H1 (cell line): ENCODE measurements at regions not wholly inside any gene's neighbourhood (a gene's known extent, or its start where the extent isn't known, plus 50 kb on each side); places are given as distances from the start of the nearest gene placed in this dataset.

Source experiments
- CHD2 ChIP-seq: IDR thresholded peaks from 2 replicates; pipeline ENCODE4 v1.6.1; 2012; ENCODE audit warnings: low read length, improper control_type of control experiment
- E2F6 ChIP-seq: IDR thresholded peaks from 2 replicates; pipeline ENCODE4 v1.6.1; 2012; ENCODE audit warnings: inconsistent platforms
- EP300 ChIP-seq, 2 experiments: IDR thresholded peaks; 1 replicate in 1 of 2; 2 replicates in 1 of 2; pipeline ENCODE4 v1.6.1; 2011 to 2012; ENCODE audit warnings: low read depth in 2 of 2, low read length in 2 of 2, mild to moderate bottlenecking in 2 of 2, borderline replicate concordance in 1 of 2, inconsistent platforms in 1 of 2, moderate library complexity in 1 of 2
- HDAC2 ChIP-seq, 2 experiments: fragments of 300-600 bp in 1 of 2; sonication (generic) in 1 of 2; IDR thresholded peaks; 2 replicates each; pipeline ENCODE4 v1.6.1; 2011 to 2012; ENCODE audit warnings: low read depth in 2 of 2, low read length in 2 of 2, mild to moderate bottlenecking in 2 of 2, moderate library complexity in 2 of 2, borderline replicate concordance in 1 of 2, inconsistent platforms in 1 of 2
- JUN ChIP-seq: IDR thresholded peaks from 2 replicates; pipeline ENCODE4 v1.6.1; 2011; ENCODE audit warnings: low read depth, mild to moderate bottlenecking, improper control_type of control experiment, low read length
- PHF8 ChIP-seq: fragments of 200-600 bp; sonication (generic); conservative IDR thresholded peaks from 2 replicates; pipeline ENCODE4 v1.7.1; 2012; ENCODE audit warnings: low read depth, mild to moderate bottlenecking, inconsistent platforms, low read length, moderate library complexity
- POLR2A ChIP-seq, 2 experiments: IDR thresholded peaks; 1 replicate in 1 of 2; 2 replicates in 1 of 2; pipeline ENCODE4 v1.6.1; 2011; ENCODE audit warnings: low read depth in 2 of 2, low read length in 2 of 2, mild to moderate bottlenecking in 2 of 2; ENCODE audit errors: control extremely low read depth in 1 of 2
- POLR2AphosphoS5 ChIP-seq: IDR thresholded peaks from 2 replicates; pipeline ENCODE4 v1.6.1; 2011; ENCODE audit warnings: low read depth, low read length
- RFX5 ChIP-seq: IDR thresholded peaks from 2 replicates; pipeline ENCODE4 v1.6.1; 2011; ENCODE audit warnings: low read depth, low read length, improper control_type of control experiment, borderline replicate concordance
- YY1 ChIP-seq: IDR thresholded peaks from 2 replicates; pipeline ENCODE4 v1.6.1; 2011; ENCODE audit warnings: low read depth, mild to moderate bottlenecking, low read length
- TF ChIP-seq, protein P1 (sequence below), 3 experiments: IDR thresholded peaks; 1 replicate in 2 of 3; 2 replicates in 1 of 3; pipeline versions ENCODE4 v1.5.1 to v1.6.1; 2011; ENCODE audit warnings: low read length in 3 of 3, mild to moderate bottlenecking in 3 of 3, inconsistent platforms in 2 of 3, low read depth in 1 of 3, moderate library complexity in 1 of 3; ENCODE audit not compliant: insufficient read depth in 1 of 3; ENCODE audit errors: control extremely low read depth in 1 of 3
- TF ChIP-seq, protein P2 (sequence below): IDR thresholded peaks from 2 replicates; pipeline ENCODE4 v1.6.1; 2012; ENCODE audit warnings: inconsistent platforms
- TF ChIP-seq, protein P3 (sequence below): IDR thresholded peaks from 2 replicates; pipeline ENCODE4 v1.6.1; 2011; ENCODE audit warnings: low read depth, mild to moderate bottlenecking, low read length; ENCODE audit not compliant: insufficient read depth

DNA sequence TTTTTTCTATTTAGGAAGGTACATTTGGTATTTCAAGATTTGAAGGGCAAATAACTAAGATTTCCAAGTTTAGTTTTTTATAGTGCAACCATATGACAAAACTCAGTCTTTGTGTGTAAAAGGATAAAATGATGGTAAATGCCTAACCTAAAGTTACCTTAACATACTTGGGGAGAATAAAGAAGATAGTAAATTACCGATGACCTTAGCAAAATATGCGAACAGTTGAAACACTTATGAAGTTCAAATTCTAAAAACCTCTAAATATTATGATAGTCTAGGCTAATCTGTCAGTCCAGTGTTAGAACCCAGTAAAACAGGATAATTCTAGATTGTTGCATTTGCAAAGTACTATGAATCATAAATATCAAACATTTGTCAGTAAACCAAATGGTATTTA is 127.5 kb downstream of the PTCHD4 start:
- TF ChIP-seq EP300 (IDR thresholded peaks at IDR 0.05; ENCODE audit: borderline replicate concordance in 1 of 2, low read depth in 2 of 2, low read length in 2 of 2) (no peak), YY1 (no peak), HDAC2 (IDR thresholded peaks at IDR 0.05; ENCODE audit: borderline replicate concordance in 1 of 2, low read depth in 2 of 2, low read length in 2 of 2) (no peak), POLR2AphosphoS5 (no peak), PHF8 (no peak), E2F6 (no peak), JUN (no peak), CHD2 (no peak), RFX5 (no peak), POLR2A (IDR thresholded peaks at IDR 0.05; ENCODE audit: control extremely low read depth in 1 of 2, low read depth in 2 of 2, low read length in 2 of 2) (no peak)
- TF ChIP-seq, protein P1, sequence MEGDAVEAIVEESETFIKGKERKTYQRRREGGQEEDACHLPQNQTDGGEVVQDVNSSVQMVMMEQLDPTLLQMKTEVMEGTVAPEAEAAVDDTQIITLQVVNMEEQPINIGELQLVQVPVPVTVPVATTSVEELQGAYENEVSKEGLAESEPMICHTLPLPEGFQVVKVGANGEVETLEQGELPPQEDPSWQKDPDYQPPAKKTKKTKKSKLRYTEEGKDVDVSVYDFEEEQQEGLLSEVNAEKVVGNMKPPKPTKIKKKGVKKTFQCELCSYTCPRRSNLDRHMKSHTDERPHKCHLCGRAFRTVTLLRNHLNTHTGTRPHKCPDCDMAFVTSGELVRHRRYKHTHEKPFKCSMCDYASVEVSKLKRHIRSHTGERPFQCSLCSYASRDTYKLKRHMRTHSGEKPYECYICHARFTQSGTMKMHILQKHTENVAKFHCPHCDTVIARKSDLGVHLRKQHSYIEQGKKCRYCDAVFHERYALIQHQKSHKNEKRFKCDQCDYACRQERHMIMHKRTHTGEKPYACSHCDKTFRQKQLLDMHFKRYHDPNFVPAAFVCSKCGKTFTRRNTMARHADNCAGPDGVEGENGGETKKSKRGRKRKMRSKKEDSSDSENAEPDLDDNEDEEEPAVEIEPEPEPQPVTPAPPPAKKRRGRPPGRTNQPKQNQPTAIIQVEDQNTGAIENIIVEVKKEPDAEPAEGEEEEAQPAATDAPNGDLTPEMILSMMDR (IDR thresholded peaks at IDR 0.05; ENCODE audit: control extremely low read depth in 1 of 3, insufficient read depth in 1 of 3, low read depth in 1 of 3, low read length in 3 of 3) = no peak
- TF ChIP-seq, protein P2, sequence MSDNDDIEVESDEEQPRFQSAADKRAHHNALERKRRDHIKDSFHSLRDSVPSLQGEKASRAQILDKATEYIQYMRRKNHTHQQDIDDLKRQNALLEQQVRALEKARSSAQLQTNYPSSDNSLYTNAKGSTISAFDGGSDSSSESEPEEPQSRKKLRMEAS = no peak
- TF ChIP-seq, protein P3, sequence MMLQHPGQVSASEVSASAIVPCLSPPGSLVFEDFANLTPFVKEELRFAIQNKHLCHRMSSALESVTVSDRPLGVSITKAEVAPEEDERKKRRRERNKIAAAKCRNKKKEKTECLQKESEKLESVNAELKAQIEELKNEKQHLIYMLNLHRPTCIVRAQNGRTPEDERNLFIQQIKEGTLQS = no peak
